ENCODE measurements at regions not wholly inside any gene's neighbourhood (a gene's known extent, or its start where the extent isn't known, plus 50 kb on each side); places are given as distances from the start of the nearest gene placed in this dataset.
"Not testable (repeated sequence)": the region's sequence is repeated elsewhere in the genome, so short reads cannot be mapped to it uniquely, and the experiment has no call there.

DNA sequence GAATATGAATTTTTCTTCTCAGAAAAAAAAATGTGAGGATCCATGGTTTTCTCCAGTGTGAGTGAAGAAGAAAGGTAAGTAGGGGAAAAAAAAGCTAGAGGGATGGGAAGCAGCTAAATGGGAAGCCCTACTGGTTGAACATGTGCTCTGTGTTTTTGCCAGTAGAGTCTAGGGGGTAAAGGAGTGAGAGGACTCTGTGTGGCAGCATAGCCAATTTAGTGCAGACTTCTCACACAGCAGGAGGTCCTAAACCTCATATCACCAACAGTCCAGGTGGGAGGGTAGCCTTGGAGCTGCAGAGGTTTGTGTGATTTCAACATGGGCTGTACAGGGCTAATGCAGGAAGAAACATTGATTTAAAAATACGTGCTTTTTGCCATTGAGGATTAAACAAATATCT, 334.5 kb upstream of the SPHKAP start:
- Histone ChIP-seq H3K4me1 (replicated peaks in 1 of 2) (peaks cover 5 to 9% of the 10 kb centered on the region in 2 donors), H3K27ac (no peak overlapping the region), H3K27me3 (no peaks in the 10 kb centered on the region), H3K4me3 (no peak overlapping the region), H3K36me3 (replicated peaks in 1 of 2) (no peaks in the 10 kb centered on the region), H3K9me3 (replicated peaks in 1 of 3) (peaks cover 0 to 3% (median 0%) of the 10 kb centered on the region in 3 donors)
- 68 to 82% (median 77%) methylated on average over 1 of the region's 1 CpG for WGBS, 4 donors
- intact Hi-C loops (cut with DNase I) = no loop called here
- no peak for TF ChIP-seq POLR2A (IDR thresholded peaks at IDR 0.05)
- TF ChIP-seq, protein P1, sequence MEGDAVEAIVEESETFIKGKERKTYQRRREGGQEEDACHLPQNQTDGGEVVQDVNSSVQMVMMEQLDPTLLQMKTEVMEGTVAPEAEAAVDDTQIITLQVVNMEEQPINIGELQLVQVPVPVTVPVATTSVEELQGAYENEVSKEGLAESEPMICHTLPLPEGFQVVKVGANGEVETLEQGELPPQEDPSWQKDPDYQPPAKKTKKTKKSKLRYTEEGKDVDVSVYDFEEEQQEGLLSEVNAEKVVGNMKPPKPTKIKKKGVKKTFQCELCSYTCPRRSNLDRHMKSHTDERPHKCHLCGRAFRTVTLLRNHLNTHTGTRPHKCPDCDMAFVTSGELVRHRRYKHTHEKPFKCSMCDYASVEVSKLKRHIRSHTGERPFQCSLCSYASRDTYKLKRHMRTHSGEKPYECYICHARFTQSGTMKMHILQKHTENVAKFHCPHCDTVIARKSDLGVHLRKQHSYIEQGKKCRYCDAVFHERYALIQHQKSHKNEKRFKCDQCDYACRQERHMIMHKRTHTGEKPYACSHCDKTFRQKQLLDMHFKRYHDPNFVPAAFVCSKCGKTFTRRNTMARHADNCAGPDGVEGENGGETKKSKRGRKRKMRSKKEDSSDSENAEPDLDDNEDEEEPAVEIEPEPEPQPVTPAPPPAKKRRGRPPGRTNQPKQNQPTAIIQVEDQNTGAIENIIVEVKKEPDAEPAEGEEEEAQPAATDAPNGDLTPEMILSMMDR (IDR thresholded peaks at IDR 0.05) = no peak
- DNase-seq = no peak

GRCh38 chr2:228513480-228513879, 332.0 kb upstream of the SPHKAP start:
- H3K27ac ChIP-seq; H3K9me3 ChIP-seq (replicated peaks in 1 of 3); DNase-seq; H3K36me3 ChIP-seq (replicated peaks in 1 of 2); intact Hi-C loops (cut with DNase I); H3K27me3 ChIP-seq; H3K4me3 ChIP-seq: not testable (repeated sequence)
- 86 to 97% (median 94%) methylated on average over 4 of the region's 4 CpGs for WGBS, 4 donors
- H3K4me1 ChIP-seq (replicated peaks in 1 of 2) = peaks cover 17 to 19% of the 10 kb centered on the region in 2 donors

DNA sequence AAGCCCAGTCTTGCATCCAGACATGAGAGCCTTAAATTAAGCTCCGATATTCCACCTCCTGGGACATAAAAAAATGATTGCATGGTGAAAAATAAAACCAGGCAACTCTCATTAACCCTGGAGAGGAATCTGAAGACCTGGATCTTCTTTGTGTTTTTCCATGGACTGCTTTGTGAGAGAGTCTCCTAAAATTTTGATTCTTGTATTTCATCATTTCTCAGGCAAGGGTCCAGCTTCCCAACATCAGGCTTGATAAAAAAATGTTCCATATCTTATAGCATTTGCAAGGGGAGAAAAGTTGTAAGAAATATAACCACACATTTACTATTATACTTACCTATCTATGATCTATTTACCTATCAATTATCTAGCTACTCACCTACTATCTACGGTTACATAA, 327.5 kb upstream of the SPHKAP start:
- H3K4me1 ChIP-seq (replicated peaks in 1 of 2) = peaks cover 41 to 43% of the 10 kb centered on the region in 2 donors
- no peak overlapping the region for H3K4me3 ChIP-seq
- H3K36me3 ChIP-seq (replicated peaks in 1 of 2) = no peaks in the 10 kb centered on the region
- intact Hi-C loops (cut with DNase I) = loop anchor here in 1 of 2 donors (10.0 kb wide), 1 partner anchor 46 kb away; no protein-coding TSS in a partner anchor
- H3K27ac ChIP-seq = peak overlapping the region in 2 of 5 donors; percentile 2 to 49
- DNase-seq = no peak
- H3K27me3 ChIP-seq = no peaks in the 10 kb centered on the region
- H3K9me3 ChIP-seq (replicated peaks in 1 of 3) = peaks cover 0 to 3% (median 0%) of the 10 kb centered on the region in 3 donors
- WGBS, 4 donors = 45 to 83% (median 50%) methylated on average over 2 of the region's 2 CpGs
- TF ChIP-seq, protein P1 (IDR thresholded peaks at IDR 0.05) = no peak
- no peak for TF ChIP-seq POLR2A (IDR thresholded peaks at IDR 0.05)

DNA sequence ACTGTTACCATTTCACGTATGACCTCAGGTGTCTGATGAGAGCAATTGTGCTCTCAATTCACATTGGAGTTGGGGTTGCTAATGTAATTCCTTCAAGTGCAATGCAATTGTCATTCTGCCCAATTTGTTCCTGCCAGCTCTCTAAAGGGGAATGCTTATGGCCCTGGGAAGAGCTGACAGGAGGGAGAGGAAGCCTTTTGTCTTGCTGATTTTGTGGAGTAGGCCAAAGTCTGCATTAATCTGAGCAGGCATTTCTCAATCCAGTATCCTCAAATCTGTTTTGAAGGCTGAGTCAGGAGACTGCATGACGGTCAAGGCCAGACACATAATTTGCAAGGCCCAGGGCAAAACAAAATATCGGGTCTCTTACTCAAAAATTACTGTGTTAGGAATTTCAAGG, 326.4 kb upstream of the SPHKAP start:
- 22 to 26% (median 24%) methylated on average over 3 of the region's 3 CpGs for WGBS, 4 donors
- no peaks in the 10 kb centered on the region for H3K9me3 ChIP-seq (replicated peaks in 1 of 3)
- no peaks in the 10 kb centered on the region for H3K36me3 ChIP-seq (replicated peaks in 1 of 2)
- TF ChIP-seq, protein P1 (IDR thresholded peaks at IDR 0.05) = no peak
- TF ChIP-seq POLR2A (IDR thresholded peaks at IDR 0.05) = no peak
- no peaks in the 10 kb centered on the region for H3K27me3 ChIP-seq
- H3K27ac ChIP-seq = peak overlapping the region in 4 of 5 donors; percentile 49 to 70 (median 53)
- peak in 6 of 7 donors; percentile 43 to 65 (median 54) for DNase-seq
- peaks cover 41 to 43% of the 10 kb centered on the region in 2 donors for H3K4me1 ChIP-seq (replicated peaks in 1 of 2)
- H3K4me3 ChIP-seq = no peak overlapping the region
- intact Hi-C loops (cut with DNase I) = loop anchor here in 1 of 2 donors (10.0 kb wide), 1 partner anchor 47 kb away; no protein-coding TSS in a partner anchor

DNA sequence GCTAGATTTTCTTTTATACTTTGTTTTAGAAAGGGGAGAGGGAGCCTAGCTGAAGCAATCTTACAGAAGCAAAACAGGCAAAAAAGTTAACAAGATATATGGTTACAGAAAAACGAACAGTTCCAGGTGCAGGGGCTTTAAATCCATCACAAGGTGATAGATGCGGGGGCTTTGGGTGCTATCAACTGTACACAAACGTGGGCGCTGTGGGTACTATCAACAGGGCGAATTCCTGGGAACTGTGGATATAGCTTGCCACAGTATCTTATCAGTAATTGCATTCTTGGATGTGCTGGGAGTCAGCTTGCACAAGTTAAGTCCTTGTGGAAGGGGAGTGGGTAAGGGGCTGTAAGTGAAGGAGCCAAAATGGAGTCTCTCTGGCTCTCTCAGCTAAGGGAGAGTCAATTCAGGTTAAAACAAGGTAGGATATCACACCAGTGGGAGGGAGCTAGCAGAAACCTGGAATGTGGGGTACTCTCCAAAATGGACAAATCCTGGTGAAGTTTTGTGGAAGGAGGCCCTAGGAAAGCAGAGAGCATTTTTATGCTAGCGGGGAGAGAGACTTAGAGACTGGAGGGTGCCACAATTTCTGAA, 325.8 kb upstream of the SPHKAP start:
- Histone ChIP-seq H3K4me1 (replicated peaks in 1 of 2) (peaks cover 41 to 43% of the 10 kb centered on the region in 2 donors), H3K36me3 (replicated peaks in 1 of 2) (no peaks in the 10 kb centered on the region), H3K9me3 (replicated peaks in 1 of 3) (no peaks in the 10 kb centered on the region), H3K27me3 (no peaks in the 10 kb centered on the region), H3K27ac (peak overlapping the region in 4 of 5 donors; percentile 49 to 70 (median 53)), H3K4me3 (no peak overlapping the region)
- no peak for TF ChIP-seq POLR2A (IDR thresholded peaks at IDR 0.05)
- TF ChIP-seq, protein P1 (IDR thresholded peaks at IDR 0.05) = no peak
- no peak for DNase-seq
- WGBS, 4 donors = 48 to 64% (median 54%) methylated on average over 6 of the region's 6 CpGs
- intact Hi-C loops (cut with DNase I) = loop anchor here in 1 of 2 donors (10.0 kb wide), 1 partner anchor 47 kb away; no protein-coding TSS in a partner anchor
